DND-41 (cell line): ENCODE measurements at regions not wholly inside any gene's neighbourhood (a gene's known extent, or its start where the extent isn't known, plus 50 kb on each side); places are given as distances from the start of the nearest gene placed in this dataset.

Experiments used
- EZH2 ChIP-seq: IDR thresholded peaks from 3 replicates; pipeline ENCODE4 v1.6.1; 2012; ENCODE audit warnings: borderline replicate concordance, low read depth, mild to moderate bottlenecking, moderate library complexity, low read length, inconsistent platforms; ENCODE audit not compliant: severe bottlenecking
- TF ChIP-seq, protein P1 (sequence below): IDR thresholded peaks from 2 replicates; pipeline ENCODE4 v1.5.1; 2012; ENCODE audit warnings: borderline replicate concordance, low read length, moderate library complexity, mild to moderate bottlenecking; ENCODE audit not compliant: poor library complexity, severe bottlenecking; ENCODE audit errors: extremely low read depth

- no peak for TF ChIP-seq EZH2
- TF ChIP-seq, protein P1, sequence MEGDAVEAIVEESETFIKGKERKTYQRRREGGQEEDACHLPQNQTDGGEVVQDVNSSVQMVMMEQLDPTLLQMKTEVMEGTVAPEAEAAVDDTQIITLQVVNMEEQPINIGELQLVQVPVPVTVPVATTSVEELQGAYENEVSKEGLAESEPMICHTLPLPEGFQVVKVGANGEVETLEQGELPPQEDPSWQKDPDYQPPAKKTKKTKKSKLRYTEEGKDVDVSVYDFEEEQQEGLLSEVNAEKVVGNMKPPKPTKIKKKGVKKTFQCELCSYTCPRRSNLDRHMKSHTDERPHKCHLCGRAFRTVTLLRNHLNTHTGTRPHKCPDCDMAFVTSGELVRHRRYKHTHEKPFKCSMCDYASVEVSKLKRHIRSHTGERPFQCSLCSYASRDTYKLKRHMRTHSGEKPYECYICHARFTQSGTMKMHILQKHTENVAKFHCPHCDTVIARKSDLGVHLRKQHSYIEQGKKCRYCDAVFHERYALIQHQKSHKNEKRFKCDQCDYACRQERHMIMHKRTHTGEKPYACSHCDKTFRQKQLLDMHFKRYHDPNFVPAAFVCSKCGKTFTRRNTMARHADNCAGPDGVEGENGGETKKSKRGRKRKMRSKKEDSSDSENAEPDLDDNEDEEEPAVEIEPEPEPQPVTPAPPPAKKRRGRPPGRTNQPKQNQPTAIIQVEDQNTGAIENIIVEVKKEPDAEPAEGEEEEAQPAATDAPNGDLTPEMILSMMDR = no peak
These were observed 1280.5 kb upstream of the ZEB2 start for GRCh38 chr2:145800151-145801091.
